Small intestine (tissue), 7 donors: ENCODE measurements at regions not wholly inside any gene's neighbourhood (a gene's known extent, or its start where the extent isn't known, plus 50 kb on each side); places are given as distances from the start of the nearest gene placed in this dataset.
"Not testable (repeated sequence)": the region's sequence is repeated elsewhere in the genome, so short reads cannot be mapped to it uniquely, and the experiment has no call there.

Experiments used
- DNase-seq, 2 donors: peaks; one replicate each; pipeline versions ENCODE4 v3.0.0 to v3.0.0-alpha.2; 2013
- FAIRE-seq: peaks from 2 replicates; lab custom pipeline; 2012; peaks lifted over from hg19 to GRCh38; lab: Jason Lieb, UNC
- H3K27ac ChIP-seq, 3 donors: one replicate each; pipeline ENCODE4 v1.5.1; 2013; ENCODE audit warnings: low read length in 2 of 3, mild to moderate bottlenecking in 2 of 3, control low read depth in 1 of 3, inconsistent platforms in 1 of 3, low read depth in 1 of 3, moderate library complexity in 1 of 3
- H3K27me3 ChIP-seq, 3 donors: one replicate each; pipeline ENCODE4 v1.6.1; 2013; ENCODE audit warnings: low read length in 3 of 3, inconsistent platforms in 1 of 3; ENCODE audit not compliant: control insufficient read depth in 3 of 3, insufficient read depth in 3 of 3
- H3K36me3 ChIP-seq, 3 donors: one replicate each; pipeline ENCODE4 v1.6.1; 2013; ENCODE audit warnings: low read length in 3 of 3, inconsistent platforms in 1 of 3, low read depth in 1 of 3, mild to moderate bottlenecking in 1 of 3, moderate library complexity in 1 of 3; ENCODE audit not compliant: control insufficient read depth in 3 of 3, insufficient read depth in 2 of 3
- H3K4me1 ChIP-seq, 3 donors: one replicate each; pipeline ENCODE4 v1.6.1; 2013; ENCODE audit warnings: low read length in 2 of 3, inconsistent platforms in 1 of 3, low read depth in 1 of 3, mild to moderate bottlenecking in 1 of 3, moderate library complexity in 1 of 3; ENCODE audit not compliant: control insufficient read depth in 3 of 3, insufficient read depth in 2 of 3
- H3K4me3 ChIP-seq, 3 donors: one replicate each; pipeline ENCODE4 v1.5.1; 2013; ENCODE audit warnings: low read length in 3 of 3, control low read depth in 1 of 3, inconsistent platforms in 1 of 3, low read depth in 1 of 3, mild to moderate bottlenecking in 1 of 3, moderate library complexity in 1 of 3
- H3K9me3 ChIP-seq, 2 donors: one replicate each; pipeline ENCODE4 v1.6.1; 2013; ENCODE audit warnings: low read depth in 1 of 2, low read length in 1 of 2; ENCODE audit not compliant: control insufficient read depth in 2 of 2, insufficient read depth in 1 of 2
- WGBS, 3 donors: extraction: QIAGEN DNeasy Blood & Tissue Kit; methylation state at CpG; one replicate each; pipeline ENCODE4 v1.1.7; 2013; 5-methylcytosine and 5-hydroxymethylcytosine counted together
- donor health status: healthy with polysubstance abuse.
- donor health status: control.
- donor health status: control.
- donor health status: Bipolar disorder and iron deficiency.
- donor health status: healthy.

DNA sequence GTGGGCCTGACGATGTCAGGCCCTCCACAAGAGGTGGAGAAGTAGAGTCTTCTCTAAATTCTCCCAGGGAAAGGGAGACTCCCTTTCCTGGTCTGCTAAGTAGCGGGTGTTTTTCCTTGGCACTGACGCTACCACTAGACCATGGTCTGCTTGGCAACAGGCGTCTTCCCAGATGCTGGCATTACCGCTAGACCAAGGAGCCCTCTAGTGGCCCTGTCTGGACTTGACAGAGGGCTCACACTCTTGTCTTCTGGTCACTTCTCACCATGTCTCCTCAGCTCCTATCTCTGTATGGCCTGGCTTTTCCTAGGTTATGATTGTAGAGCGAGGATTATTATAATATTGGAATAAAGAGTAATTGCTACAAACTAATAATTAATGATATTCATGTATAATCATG lies 51.1 kb upstream of the RASSF6 start:
- H3K27ac ChIP-seq, H3K4me3 ChIP-seq, FAIRE-seq, H3K9me3 ChIP-seq, DNase-seq, H3K27me3 ChIP-seq, H3K4me1 ChIP-seq, H3K36me3 ChIP-seq: not testable (repeated sequence)
- WGBS, 3 donors = 87 to 95% (median 94%) methylated on average over 5 of the region's 6 CpGs

DNA sequence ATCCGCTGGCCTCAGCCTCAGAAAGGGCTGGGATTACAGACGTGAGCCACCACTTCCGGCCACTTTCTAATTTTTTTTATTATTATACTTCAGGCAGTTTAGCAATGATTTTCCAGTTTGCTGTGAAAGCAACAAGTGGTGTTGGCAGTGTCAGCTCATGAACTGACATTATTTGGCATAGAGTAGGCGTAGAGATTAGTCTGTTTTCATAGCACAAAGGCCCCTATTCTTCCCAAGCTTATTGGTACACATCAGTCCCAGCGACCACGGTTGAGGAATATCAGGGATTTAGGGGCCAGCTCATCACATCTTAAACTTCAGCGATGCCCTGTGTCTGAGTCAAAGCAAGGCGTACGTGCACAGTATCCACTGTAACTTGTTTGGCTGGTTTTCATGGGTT lies 53.0 kb upstream of the RASSF6 start:
- Histone ChIP-seq H3K27me3 (no peaks in the 10 kb centered on the region), H3K27ac (no peak overlapping the region), H3K4me3 (no peak overlapping the region), H3K9me3 (no peaks in the 10 kb centered on the region), H3K4me1 (peaks cover 0 to 8% (median 4%) of the 10 kb centered on the region in 3 donors), H3K36me3 (no peaks in the 10 kb centered on the region)
- WGBS, 3 donors = 76 to 87% (median 86%) methylated on average over 9 of the region's 9 CpGs
- FAIRE-seq (no peak), DNase-seq (no peak)

- Histone ChIP-seq H3K36me3 (no peaks in the 10 kb centered on the region), H3K27ac (no peak overlapping the region), H3K4me3 (no peak overlapping the region), H3K9me3 (no peaks in the 10 kb centered on the region), H3K4me1 (peaks cover 0 to 8% (median 0%) of the 10 kb centered on the region in 3 donors), H3K27me3 (no peaks in the 10 kb centered on the region)
- FAIRE-seq (no peak), DNase-seq (no peak)
- 86 to 92% (median 88%) methylated on average over 6 of the region's 6 CpGs for WGBS, 3 donors
Observed at GRCh38 chr4:73674451-73674919, 54.2 kb upstream of the RASSF6 start.

DNA sequence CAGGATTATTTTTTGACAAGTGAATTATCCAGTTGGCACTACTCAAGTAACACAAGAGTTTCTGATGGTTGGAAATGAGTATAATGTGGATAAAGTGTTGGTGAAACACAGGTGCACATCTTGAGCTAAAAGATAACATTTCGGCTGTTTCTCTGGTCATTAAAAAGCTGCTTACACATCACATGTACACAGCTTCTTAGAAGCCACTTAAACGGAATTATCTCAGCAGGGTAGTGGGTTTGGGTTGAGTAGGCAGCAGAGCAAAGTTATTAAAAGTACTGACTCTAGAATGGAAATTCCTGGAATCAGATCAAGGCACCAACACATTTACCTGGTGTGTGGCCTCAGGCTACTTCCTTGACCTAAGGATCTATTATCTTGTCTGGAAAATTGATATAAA lies 55.4 kb upstream of the RASSF6 start:
- Histone ChIP-seq H3K36me3 (no peaks in the 10 kb centered on the region), H3K4me1 (no peaks in the 10 kb centered on the region), H3K27ac (no peak overlapping the region), H3K27me3 (no peaks in the 10 kb centered on the region), H3K9me3 (no peaks in the 10 kb centered on the region), H3K4me3 (no peak overlapping the region)
- DNase-seq (no peak), FAIRE-seq (no peak)
- 75 to 86% (median 78%) methylated on average over 2 of the region's 2 CpGs for WGBS, 3 donors

GRCh38 chr4:73676136-73676535 lies 55.9 kb upstream of the RASSF6 start:
- 79 to 89% (median 82%) methylated on average over 2 of the region's 2 CpGs for WGBS, 3 donors
- no peak overlapping the region for H3K27ac ChIP-seq
- DNase-seq = no peak

DNA sequence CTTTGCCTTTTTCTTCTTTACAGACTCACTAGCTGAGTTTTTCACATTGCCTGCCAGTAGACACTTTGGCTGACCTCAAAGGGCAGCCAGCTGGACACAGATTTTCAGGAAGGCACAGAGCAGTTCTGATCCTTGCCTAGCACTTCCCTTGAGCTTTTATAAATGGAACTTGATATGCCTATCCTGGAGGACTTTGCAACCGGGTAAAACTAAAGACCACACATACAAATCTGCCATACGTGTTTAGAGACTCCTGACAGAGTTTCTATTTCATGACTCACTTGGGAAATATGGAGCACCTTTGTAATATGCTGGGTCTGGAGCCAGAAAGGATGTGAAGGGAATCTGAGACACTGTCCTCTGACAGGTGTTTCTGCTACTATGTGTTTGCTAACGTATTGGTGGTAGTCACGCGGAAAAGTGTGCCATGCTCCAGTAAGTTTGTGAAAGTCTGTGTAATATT lies 56.7 kb upstream of the RASSF6 start:
- Histone ChIP-seq H3K4me3 (no peak overlapping the region), H3K4me1 (no peaks in the 10 kb centered on the region), H3K27me3 (no peaks in the 10 kb centered on the region), H3K9me3 (no peaks in the 10 kb centered on the region), H3K27ac (no peak overlapping the region), H3K36me3 (no peaks in the 10 kb centered on the region)
- 50 to 53% (median 53%) methylated on average over 5 of the region's 5 CpGs for WGBS, 3 donors
- FAIRE-seq = no peak
- no peak for DNase-seq

More at GRCh38 chr4:73676136-73676535, 55.9 kb upstream of the RASSF6 start:
- Histone ChIP-seq H3K4me3 (no peak overlapping the region), H3K9me3 (no peaks in the 10 kb centered on the region), H3K36me3 (no peaks in the 10 kb centered on the region), H3K4me1 (no peaks in the 10 kb centered on the region), H3K27me3 (no peaks in the 10 kb centered on the region)
- FAIRE-seq = no peak

DNA sequence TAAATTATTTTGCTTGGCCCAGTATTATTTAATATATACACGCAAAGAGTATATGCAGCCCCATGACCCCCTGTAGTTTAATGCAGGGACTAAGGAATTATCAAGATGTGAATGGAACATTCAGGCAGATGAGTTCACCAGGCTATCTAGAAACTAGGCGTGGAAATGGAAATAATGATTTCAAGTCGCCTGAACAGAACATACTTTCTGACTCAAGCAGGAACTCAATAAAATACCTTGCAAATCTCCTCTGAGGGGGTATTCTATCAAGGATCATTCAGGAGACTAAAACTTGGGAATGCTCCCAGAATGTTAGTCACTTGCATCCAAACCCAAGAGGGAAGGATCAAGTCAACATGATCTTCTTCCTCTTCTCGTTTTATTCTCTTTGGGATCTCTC lies 59.6 kb upstream of the RASSF6 start:
- H3K9me3 ChIP-seq = no peaks in the 10 kb centered on the region
- no peaks in the 10 kb centered on the region for H3K27me3 ChIP-seq
- no peak for FAIRE-seq
- H3K36me3 ChIP-seq = no peaks in the 10 kb centered on the region
- WGBS, 3 donors = 70 to 86% (median 77%) methylated on average over 4 of the region's 4 CpGs
- no peak overlapping the region for H3K4me3 ChIP-seq
- H3K27ac ChIP-seq = no peak overlapping the region
- no peak for DNase-seq
- H3K4me1 ChIP-seq = no peaks in the 10 kb centered on the region

GRCh38 chr4:73681776-73682175 lies 58.6 kb upstream of the CXCL8 start:
- no peak overlapping the region for H3K27ac ChIP-seq
- 47 to 50% (median 49%) methylated on average over 2 of the region's 2 CpGs for WGBS, 3 donors
- H3K4me3 ChIP-seq = no peak overlapping the region
- no peak for FAIRE-seq
- no peaks in the 10 kb centered on the region for H3K36me3 ChIP-seq
- H3K27me3 ChIP-seq = no peaks in the 10 kb centered on the region
- no peaks in the 10 kb centered on the region for H3K9me3 ChIP-seq
- H3K4me1 ChIP-seq = no peaks in the 10 kb centered on the region
- no peak for DNase-seq

- Histone ChIP-seq H3K27me3 (no peaks in the 10 kb centered on the region), H3K4me3 (no peak overlapping the region), H3K4me1 (no peaks in the 10 kb centered on the region), H3K27ac (no peak overlapping the region), H3K36me3 (no peaks in the 10 kb centered on the region), H3K9me3 (no peaks in the 10 kb centered on the region)
- DNase-seq (no peak), FAIRE-seq (no peak)
- WGBS, 3 donors = 55 to 69% (median 59%) methylated on average over 1 of the region's 1 CpG
Observed at GRCh38 chr4:73682508-73682907, 57.9 kb upstream of the CXCL8 start.
